ENCODE measurements at regions not wholly inside any gene's neighbourhood (a gene's known extent, or its start where the extent isn't known, plus 50 kb on each side); places are given as distances from the start of the nearest gene placed in this dataset.

DNA sequence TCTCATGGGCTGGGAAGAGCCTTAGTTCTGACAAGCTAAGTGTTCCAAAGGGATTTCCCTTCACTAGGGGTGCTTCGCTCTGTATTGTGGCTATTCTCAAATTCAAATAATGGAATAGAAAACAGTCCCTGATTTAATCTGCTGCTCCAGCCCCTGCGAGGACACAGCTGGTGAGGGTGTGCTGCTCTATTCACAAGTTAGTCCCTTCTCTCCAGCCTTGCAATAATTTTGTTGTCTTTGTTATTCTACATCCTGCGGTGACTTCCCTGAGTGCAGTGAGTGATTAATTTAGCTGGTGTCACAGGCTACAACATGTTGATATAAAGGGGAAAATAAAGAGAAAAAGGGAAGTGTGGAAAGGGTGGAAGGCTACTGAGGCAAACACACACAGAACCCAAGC is 180.5 kb upstream of the VEPH1 start:
- no peak overlapping the region for H3K27ac ChIP-seq (ENCODE audit: low read length)
- TF ChIP-seq, protein P1, sequence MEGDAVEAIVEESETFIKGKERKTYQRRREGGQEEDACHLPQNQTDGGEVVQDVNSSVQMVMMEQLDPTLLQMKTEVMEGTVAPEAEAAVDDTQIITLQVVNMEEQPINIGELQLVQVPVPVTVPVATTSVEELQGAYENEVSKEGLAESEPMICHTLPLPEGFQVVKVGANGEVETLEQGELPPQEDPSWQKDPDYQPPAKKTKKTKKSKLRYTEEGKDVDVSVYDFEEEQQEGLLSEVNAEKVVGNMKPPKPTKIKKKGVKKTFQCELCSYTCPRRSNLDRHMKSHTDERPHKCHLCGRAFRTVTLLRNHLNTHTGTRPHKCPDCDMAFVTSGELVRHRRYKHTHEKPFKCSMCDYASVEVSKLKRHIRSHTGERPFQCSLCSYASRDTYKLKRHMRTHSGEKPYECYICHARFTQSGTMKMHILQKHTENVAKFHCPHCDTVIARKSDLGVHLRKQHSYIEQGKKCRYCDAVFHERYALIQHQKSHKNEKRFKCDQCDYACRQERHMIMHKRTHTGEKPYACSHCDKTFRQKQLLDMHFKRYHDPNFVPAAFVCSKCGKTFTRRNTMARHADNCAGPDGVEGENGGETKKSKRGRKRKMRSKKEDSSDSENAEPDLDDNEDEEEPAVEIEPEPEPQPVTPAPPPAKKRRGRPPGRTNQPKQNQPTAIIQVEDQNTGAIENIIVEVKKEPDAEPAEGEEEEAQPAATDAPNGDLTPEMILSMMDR (IDR thresholded peaks at IDR 0.05; ENCODE audit: borderline replicate concordance, extremely low read depth, low read length, poor library complexity, severe bottlenecking): no peak
- no peak for TF ChIP-seq EZH2 (IDR thresholded peaks at IDR 0.05; ENCODE audit: borderline replicate concordance, low read depth, low read length, severe bottlenecking)

DNA sequence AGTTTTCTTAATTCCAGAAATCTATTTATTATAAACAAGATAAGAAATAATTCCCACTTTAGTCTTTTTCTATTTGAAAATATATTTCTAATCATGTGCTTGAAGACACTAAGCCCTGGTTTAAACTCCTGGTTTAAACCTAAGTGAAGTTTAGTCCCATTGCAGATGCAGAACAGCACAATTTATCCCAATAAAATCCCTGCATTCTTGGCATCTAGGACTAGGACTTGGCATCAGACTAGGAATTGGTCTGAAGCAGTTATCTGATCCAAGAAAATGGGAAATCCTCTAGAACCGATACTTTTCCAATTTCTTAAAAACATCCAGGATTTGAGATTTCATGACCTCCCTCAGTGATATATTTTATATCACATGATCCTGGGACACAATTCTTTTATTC is 168.8 kb upstream of the VEPH1 start:
- ATAC-seq (ENCODE audit: insufficient read depth, low read depth) (no peak), DNase-seq (no peak)
- Histone ChIP-seq H3K9ac (ENCODE audit: low read depth, low read length) (no peak overlapping the region), H4K20me1 (ENCODE audit: insufficient read depth, low read length) (no peaks in the 10 kb centered on the region), H3K27me3 (ENCODE audit: insufficient read depth, low read length, poor library complexity) (no peaks in the 10 kb centered on the region), H3K4me1 (ENCODE audit: insufficient read depth, low read length) (no peaks in the 10 kb centered on the region), H3K79me2 (ENCODE audit: insufficient read depth, low read length) (no peaks in the 10 kb centered on the region), H3K36me3 (ENCODE audit: insufficient read depth, low read length) (no peaks in the 10 kb centered on the region), H2AFZ (ENCODE audit: low read depth, low read length) (no peak overlapping the region), H3K4me2 (ENCODE audit: insufficient read depth, low read length) (no peak overlapping the region), H3K27ac (ENCODE audit: low read length) (no peak overlapping the region), H3K9me3 (ENCODE audit: insufficient read depth, low read length, severe bottlenecking) (no peaks in the 10 kb centered on the region), H3K4me3 (ENCODE audit: low read depth in 1 of 2, low read length in 2 of 2) (no peak overlapping the region)
- TF ChIP-seq, protein P1 (IDR thresholded peaks at IDR 0.05; ENCODE audit: borderline replicate concordance, extremely low read depth, low read length, poor library complexity, severe bottlenecking): no peak
- no peak for TF ChIP-seq EZH2 (IDR thresholded peaks at IDR 0.05; ENCODE audit: borderline replicate concordance, low read depth, low read length, severe bottlenecking)

More for the DNA sequence above, 180.5 kb upstream of the VEPH1 start:
- Histone ChIP-seq H3K9ac (ENCODE audit: low read depth, low read length) (no peak overlapping the region), H3K27me3 (ENCODE audit: insufficient read depth, low read length, poor library complexity) (no peaks in the 10 kb centered on the region), H2AFZ (ENCODE audit: low read depth, low read length) (no peak overlapping the region), H3K4me3 (ENCODE audit: low read depth in 1 of 2, low read length in 2 of 2) (no peak overlapping the region), H3K9me3 (ENCODE audit: insufficient read depth, low read length, severe bottlenecking) (no peaks in the 10 kb centered on the region), H3K4me2 (ENCODE audit: insufficient read depth, low read length) (no peak overlapping the region), H3K79me2 (ENCODE audit: insufficient read depth, low read length) (no peaks in the 10 kb centered on the region), H3K4me1 (ENCODE audit: insufficient read depth, low read length) (no peaks in the 10 kb centered on the region), H3K36me3 (ENCODE audit: insufficient read depth, low read length) (no peaks in the 10 kb centered on the region), H4K20me1 (ENCODE audit: insufficient read depth, low read length) (no peaks in the 10 kb centered on the region)
- DNase-seq: no peak
- no peak for ATAC-seq (ENCODE audit: insufficient read depth, low read depth)

DNA sequence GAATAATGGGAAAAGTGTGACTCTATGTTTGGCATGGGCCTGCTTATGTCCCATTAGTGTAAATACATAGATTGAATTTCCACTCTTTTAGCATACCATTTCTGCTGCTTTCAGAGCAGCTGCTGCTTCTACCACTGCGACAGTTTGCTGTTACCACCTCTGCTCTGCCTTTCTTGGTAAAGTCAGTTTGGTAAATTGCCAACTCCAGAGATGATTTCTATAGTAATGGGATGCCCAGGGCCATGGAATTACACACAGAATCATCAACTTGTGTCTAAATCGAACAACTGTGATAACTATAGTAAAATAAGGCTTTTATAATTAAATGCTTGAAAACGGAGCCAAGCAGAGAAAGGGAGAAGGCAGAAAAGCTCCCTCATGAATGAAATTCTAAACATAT is 168.4 kb upstream of the VEPH1 start:
- no peak overlapping the region for H2AFZ ChIP-seq (ENCODE audit: low read depth, low read length)
- no peak for TF ChIP-seq EZH2 (IDR thresholded peaks at IDR 0.05; ENCODE audit: borderline replicate concordance, low read depth, low read length, severe bottlenecking)
- TF ChIP-seq, protein P1 (IDR thresholded peaks at IDR 0.05; ENCODE audit: borderline replicate concordance, extremely low read depth, low read length, poor library complexity, severe bottlenecking): no peak
- H3K4me3 ChIP-seq (ENCODE audit: low read depth in 1 of 2, low read length in 2 of 2): no peak overlapping the region
- no peaks in the 10 kb centered on the region for H3K36me3 ChIP-seq (ENCODE audit: insufficient read depth, low read length)
- H3K4me1 ChIP-seq (ENCODE audit: insufficient read depth, low read length): no peaks in the 10 kb centered on the region
- no peaks in the 10 kb centered on the region for H3K79me2 ChIP-seq (ENCODE audit: insufficient read depth, low read length)
- H3K9me3 ChIP-seq (ENCODE audit: insufficient read depth, low read length, severe bottlenecking): no peaks in the 10 kb centered on the region
- DNase-seq (no peak), ATAC-seq (ENCODE audit: insufficient read depth, low read depth) (no peak)
- no peaks in the 10 kb centered on the region for H3K27me3 ChIP-seq (ENCODE audit: insufficient read depth, low read length, poor library complexity)
- no peak overlapping the region for H3K27ac ChIP-seq (ENCODE audit: low read length)
- H3K9ac ChIP-seq (ENCODE audit: low read depth, low read length): no peak overlapping the region
- H4K20me1 ChIP-seq (ENCODE audit: insufficient read depth, low read length): no peaks in the 10 kb centered on the region
- H3K4me2 ChIP-seq (ENCODE audit: insufficient read depth, low read length): no peak overlapping the region

DNA sequence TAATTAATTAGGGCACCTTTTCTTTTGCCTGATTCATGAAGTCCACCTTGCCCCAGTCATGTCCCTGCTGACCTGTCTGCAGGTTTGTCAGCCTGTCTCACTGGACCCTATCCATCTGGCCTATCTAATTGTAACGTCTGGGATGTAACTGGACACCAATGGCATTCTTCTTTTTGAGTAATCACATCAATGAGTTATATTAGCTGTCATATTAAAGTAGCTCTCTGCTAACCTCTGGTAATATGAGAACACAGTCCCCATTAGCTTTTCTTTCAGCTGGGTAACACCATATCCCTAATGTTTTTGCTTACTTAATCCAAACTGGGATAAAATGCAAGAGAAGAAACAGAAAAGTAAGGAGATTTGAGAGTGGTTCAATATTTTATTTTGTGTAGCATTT is 166.2 kb upstream of the VEPH1 start:
- TF ChIP-seq EZH2 (IDR thresholded peaks at IDR 0.05; ENCODE audit: borderline replicate concordance, low read depth, low read length, severe bottlenecking): no peak
- TF ChIP-seq, protein P1 (IDR thresholded peaks at IDR 0.05; ENCODE audit: borderline replicate concordance, extremely low read depth, low read length, poor library complexity, severe bottlenecking): no peak
- no peaks in the 10 kb centered on the region for H4K20me1 ChIP-seq (ENCODE audit: insufficient read depth, low read length)
- no peak overlapping the region for H3K4me2 ChIP-seq (ENCODE audit: insufficient read depth, low read length)
- H3K9me3 ChIP-seq (ENCODE audit: insufficient read depth, low read length, severe bottlenecking): no peaks in the 10 kb centered on the region
- no peaks in the 10 kb centered on the region for H3K27me3 ChIP-seq (ENCODE audit: insufficient read depth, low read length, poor library complexity)
- no peaks in the 10 kb centered on the region for H3K36me3 ChIP-seq (ENCODE audit: insufficient read depth, low read length)
- DNase-seq (no peak), ATAC-seq (ENCODE audit: insufficient read depth, low read depth) (no peak)
- no peaks in the 10 kb centered on the region for H3K79me2 ChIP-seq (ENCODE audit: insufficient read depth, low read length)
- H3K4me3 ChIP-seq (ENCODE audit: low read depth in 1 of 2, low read length in 2 of 2): no peak overlapping the region
- H3K27ac ChIP-seq (ENCODE audit: low read length): no peak overlapping the region
- H2AFZ ChIP-seq (ENCODE audit: low read depth, low read length): no peak overlapping the region
- H3K9ac ChIP-seq (ENCODE audit: low read depth, low read length): no peak overlapping the region
- H3K4me1 ChIP-seq (ENCODE audit: insufficient read depth, low read length): no peaks in the 10 kb centered on the region
